ENCODE measurements at regions not wholly inside any gene's neighbourhood (a gene's known extent, or its start where the extent isn't known, plus 50 kb on each side); places are given as distances from the start of the nearest gene placed in this dataset.

DNA sequence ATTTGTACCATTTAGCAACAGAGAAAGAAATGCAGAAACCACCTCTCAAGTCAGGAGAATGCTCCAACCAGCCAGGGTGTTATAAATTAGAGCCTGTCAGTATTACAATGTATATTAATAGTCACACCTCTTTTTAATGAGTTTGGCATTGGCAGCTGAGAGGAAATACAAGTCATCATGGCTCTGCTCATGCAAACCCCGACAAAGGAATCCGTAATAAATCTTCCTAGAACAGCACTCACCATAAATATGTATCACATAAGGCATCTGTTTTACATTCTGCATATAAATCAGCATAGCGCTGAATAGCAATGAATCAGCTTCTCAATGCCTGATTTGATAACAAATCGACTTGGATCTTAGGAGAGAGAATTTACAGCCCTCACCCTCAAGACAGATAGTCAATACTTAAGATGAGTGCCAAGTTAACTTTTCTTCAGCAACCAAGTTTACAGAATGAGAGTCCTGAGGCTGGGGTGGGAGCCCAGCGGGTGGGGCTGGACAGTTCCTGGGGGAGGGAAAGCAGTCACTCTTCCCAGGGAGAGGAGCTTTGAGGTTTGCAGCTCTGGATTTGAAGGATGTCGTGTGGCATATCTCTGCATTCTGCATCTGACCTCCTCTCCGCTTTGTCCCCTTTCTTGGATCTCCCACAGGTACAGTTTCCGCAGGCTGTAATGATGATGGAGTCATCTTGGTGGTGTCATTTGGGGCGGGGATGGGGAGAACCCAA lies 1034.4 kb upstream of the NR2F2 start:
- no peak for FAIRE-seq

- no peak for FAIRE-seq
Observed at GRCh38 chr15:95296643-95297042, 1033.9 kb upstream of the NR2F2 start.

DNA sequence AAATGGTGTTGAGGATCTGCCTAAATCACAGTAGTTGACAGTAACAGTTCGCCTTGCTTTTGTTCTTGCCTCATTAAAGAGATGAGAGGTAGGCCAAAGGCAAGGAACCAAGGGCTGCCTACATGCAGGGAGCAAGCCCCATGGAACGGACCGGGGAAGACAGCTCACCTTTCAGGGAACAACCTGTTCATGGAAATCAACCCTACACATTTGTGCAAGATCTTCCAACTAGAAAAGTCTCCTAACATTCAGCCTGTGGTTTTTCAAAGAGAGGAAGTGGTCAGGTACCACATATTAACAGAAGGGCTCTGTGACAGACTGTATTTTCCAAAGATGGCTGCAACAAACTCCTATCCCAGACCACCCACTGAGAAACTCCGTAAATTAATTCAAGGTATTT lies 1031.8 kb upstream of the NR2F2 start:
- no peak for FAIRE-seq

DNA sequence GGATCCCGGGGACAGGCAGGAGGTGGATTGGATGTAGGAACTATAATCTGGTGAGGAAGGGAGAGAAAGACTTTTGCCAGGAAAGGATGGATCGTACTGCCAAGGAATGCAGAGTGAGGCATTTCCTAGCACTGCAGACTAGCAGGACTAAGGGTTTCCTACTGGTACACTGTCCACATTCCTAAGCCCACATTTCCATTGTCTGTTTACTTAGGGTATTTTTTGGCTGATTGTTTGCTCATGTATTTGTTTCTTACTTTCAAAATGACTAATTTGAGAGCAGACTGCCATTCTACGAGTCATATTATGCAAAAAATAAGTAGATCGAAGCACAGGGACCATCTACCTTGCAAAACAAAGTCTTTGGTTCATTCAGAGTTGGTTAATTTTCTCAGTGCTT lies 1029.5 kb upstream of the NR2F2 start:
- FAIRE-seq = no peak

DNA sequence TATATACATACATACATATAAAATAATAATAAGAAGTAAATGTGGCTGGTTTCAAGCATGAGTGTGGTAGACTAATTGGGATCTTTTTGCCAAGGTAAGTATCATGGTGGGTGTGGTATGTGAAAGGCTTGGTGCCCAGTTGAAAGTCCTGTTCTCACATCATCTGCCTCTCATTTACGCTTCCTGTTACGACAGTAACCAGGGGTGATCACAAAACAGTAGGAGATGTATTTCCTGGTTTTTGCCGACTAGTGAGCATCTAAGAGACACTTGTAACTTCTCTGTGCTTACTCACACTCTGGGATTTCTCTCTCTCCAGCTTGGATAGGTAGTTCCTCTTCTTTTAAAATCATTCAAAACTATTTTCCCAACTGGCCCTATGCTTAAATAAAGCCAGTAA lies 1028.3 kb upstream of the NR2F2 start:
- no peak for FAIRE-seq

DNA sequence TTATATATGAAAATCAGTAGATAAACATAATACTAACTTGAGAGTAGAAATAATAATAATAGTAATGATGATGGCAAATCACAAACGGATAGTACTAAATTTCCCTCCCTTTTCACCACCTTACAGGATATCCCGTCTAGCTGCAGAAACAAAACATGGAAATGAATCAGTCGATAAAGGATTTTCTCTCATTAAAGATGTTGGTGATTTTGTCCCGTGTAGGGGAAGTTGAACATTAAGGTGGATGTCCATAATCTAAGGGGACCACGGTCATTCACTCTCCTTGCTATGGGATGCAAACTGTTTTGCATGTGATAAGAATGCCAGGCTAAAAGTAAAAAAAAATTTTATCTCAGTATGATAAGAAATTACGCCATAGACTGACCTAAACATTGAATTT lies 1027.7 kb upstream of the NR2F2 start:
- FAIRE-seq = no peak

DNA sequence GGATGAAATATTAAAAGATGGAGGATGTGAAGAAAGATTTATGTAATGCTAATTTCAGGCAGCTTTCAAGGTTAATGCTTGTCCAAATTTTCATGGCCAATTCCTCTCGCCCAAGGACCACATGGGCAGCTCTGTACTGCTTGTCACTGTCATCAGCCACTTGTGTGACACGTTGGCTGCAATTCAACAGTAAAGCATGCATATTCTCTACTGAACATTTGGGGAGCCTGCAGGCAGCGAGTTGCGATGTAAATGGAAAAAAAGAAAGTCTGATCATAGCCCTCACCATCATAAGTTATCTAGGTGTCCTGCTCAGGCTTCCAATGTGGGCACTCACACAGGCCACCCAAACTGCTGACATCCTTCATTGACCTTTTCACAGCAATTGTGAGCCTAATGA lies 1026.8 kb upstream of the NR2F2 start:
- no peak for FAIRE-seq

DNA sequence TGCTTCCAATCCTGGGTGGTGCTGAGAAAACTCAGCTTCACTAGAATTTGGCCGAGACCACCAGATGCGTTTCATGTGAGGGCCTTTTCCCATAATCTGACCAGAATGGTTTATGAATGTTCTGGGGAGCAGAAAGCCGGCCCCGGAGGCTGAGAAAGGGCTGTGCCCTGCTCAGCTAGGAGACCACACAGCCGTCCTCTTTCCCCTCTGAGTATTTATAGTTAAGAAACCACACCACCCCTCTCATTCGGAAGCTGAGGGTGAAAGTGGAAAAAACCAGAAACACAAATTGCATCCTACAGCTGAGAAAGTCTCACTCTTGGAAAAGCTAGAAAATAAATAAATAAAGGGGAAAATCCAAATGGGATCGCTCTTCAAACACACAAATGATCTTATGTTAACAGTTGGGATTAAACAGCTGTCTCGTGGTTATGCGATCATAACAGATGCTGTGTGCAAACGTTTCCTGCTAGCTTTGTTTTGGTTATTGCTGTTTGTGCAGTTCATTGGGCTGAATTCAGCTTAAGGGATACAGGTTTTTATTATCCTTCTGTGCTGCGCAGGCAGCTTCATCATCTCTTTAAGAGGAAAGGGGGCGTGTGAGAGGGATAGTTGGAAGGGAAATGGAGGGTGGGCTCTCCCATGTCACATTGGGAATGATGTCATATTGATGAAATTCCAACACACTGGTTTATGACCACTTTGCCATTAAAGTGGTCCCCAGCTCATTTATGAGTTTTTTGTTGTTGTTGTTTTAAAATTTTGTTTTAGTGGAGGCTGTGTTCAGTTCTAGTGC lies 1026.2 kb upstream of the NR2F2 start:
- FAIRE-seq = no peak

DNA sequence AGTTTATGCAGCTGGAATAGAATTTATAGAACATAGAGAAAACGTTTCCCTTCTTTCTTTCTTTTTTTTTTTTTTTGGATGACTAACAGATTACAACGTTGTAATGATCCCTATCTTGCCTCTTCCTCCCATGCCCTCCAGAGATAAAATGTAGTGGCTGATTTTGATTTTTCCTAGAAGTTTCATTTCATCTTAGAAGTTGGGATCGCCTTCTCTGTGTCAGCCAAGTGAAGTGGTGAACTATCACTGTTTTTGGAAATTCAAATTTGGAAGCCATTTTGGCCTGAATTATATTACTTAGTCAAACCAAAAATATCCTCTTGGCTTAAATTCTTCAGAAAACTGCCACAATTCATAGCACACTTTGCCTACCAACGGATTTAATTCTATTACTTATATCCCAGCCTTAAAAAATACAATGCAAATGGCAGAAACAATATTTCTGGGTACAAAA lies 1025.5 kb upstream of the NR2F2 start:
- FAIRE-seq = no peak

DNA sequence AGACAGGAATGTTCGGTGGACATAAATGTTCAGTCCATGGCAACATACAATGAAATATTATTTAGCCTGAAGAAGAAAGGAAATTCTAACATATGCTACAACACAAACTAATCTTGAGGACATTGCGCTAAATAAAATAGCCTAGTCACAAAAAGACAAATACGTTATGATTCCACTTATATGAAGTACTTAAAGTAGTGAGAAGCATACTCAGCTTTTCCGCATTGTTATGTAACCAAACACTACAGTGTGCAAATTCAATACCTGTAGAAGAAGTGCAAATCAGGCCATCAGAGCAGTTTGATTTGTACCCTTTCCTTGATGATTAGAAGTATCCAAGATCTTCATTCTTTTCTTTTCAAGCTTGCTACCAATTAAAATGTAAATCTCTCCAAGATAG lies 1023.4 kb upstream of the NR2F2 start:
- FAIRE-seq = no peak

DNA sequence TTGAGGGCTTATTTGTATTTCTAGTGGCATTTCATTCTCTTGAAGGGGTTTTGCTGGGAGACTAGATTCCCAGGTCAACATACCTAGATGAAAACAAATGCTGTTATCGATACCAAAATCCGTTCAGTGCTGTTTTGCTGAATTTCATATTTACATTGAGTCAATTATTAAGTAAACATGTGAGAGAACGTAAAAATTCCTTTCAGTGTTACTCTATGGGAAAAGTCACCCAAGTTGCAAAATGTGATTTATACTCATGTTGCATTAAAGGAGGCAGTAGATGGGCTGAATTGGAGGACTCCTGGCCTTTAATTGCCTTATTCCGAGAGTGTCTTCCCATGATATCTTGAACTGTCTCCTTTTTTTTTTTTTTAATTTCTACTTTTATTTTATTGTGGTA lies 1011.3 kb upstream of the NR2F2 start:
- FAIRE-seq = no peak

GRCh38 chr15:95323796-95324195 lies 1006.7 kb upstream of the NR2F2 start:
- no peak for FAIRE-seq

DNA sequence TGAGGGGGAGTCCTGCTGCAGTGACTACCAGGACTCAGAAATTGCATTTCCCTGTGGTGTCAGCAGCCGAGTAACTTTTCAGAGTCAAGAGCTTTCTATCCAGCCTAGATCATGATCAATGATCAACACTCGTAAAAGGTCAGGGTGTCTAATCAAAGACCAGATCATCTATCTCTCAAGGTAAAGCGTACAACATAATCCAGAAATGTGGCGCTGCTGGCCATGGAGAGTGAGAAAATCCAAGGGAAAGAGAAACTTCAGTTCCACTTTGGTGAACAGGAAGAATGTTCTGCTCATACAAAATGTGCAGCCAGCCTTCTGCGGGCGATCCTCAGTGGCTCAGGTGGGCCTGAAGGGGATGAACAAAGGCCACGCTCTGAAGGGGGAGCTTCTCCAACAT lies 1005.8 kb upstream of the NR2F2 start:
- FAIRE-seq = no peak

GRCh38 chr15:95325763-95326404 lies 1004.6 kb upstream of the NR2F2 start:
- FAIRE-seq = no peak

- FAIRE-seq = no peak
Observed at GRCh38 chr15:95326431-95327182, 1003.9 kb upstream of the NR2F2 start.

DNA sequence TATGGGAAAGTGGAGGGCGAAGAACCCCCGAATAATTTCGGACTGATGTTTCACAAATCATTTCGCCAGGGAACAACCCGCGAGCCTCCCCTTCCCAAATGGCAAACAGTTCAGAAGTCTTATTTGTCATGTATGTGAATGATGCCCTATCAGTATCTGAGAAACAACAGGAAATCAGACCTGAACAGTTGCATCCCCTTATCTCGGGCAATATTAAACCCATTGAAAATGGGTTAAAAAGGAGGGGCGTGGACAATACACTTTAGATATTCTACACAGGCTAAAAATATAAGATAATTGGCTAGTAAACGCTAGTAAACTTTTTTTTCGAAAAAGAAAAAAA lies 1003.3 kb upstream of the NR2F2 start:
- no peak for FAIRE-seq

DNA sequence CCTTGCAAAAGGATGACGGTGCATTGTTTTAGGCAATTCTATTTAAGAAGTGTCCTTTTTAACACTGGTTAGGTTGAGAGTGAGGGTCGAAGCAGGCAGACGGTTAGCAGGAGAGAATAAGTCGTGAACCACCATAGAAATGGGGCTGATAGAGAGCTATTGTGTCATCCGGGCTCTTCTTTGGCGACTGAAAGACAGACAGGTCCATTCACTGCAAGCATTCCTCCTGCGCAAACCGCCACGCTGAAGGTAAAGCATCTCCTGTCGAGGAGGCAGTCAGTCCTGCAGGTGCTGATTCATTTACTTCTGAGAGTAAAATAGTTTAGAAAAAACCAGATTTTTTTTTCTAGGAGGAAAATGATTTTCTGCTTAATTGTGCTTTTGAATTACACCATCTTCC lies 1002.8 kb upstream of the NR2F2 start:
- FAIRE-seq = no peak

DNA sequence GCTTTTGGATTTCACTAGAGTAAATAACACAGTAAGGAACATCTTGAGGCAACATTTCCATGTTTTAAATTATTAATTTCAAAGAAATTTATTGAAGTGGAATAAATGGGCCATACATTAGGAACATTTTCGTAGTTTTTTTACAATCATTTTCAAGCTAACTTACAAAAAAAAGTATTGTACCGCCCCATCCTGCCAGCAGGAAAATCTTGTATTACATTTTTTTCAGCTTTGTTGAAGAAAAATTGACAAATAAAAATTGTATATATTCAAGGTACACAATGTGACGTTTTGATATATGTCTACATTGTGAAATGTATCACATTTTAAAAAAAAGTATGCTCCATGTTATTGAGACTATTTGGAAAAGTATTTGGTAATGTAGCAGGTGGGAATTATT lies 1001.9 kb upstream of the NR2F2 start:
- FAIRE-seq = no peak

GRCh38 chr15:95329362-95329761 lies 1001.1 kb upstream of the NR2F2 start:
- FAIRE-seq = no peak

DNA sequence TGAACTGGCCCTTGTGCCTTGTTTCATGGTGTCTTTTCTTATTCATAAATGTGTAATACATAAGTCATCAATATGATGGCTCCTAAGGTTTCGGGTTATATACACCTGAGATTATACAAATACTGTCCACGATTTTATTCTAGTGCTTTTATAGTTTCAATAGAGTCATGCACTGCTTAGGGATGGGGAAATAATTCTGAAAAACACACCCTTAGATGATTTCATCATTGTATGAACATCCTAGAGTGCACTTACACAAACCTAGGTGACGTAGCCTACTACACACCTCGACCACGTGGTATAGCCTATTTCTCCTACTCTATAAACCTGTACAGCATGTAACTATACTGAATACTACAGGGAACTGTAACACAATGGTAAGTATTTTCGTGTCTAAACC lies 988.8 kb upstream of the NR2F2 start:
- FAIRE-seq = no peak

DNA sequence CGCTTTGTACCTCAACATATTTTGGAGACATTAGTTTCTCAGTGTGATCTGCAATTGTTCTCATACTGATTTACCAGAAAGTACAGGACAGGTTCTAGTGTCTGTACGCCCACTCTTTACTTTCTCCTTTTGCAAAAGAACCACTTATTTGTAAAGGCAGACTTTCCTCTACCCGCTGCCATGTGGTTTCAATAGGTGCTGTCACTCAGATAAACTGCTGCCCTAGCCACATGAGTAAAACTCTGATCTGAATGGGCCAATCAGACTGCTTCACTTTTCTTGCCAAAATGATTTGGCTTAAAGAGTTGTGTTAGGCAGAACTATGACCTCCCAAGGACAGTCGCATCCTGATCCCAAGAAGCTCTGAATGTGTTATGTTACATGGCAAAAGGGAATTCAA lies 984.6 kb upstream of the NR2F2 start:
- FAIRE-seq = no peak

- no peak for FAIRE-seq
Observed at GRCh38 chr15:95346721-95347475, 983.6 kb upstream of the NR2F2 start.

DNA sequence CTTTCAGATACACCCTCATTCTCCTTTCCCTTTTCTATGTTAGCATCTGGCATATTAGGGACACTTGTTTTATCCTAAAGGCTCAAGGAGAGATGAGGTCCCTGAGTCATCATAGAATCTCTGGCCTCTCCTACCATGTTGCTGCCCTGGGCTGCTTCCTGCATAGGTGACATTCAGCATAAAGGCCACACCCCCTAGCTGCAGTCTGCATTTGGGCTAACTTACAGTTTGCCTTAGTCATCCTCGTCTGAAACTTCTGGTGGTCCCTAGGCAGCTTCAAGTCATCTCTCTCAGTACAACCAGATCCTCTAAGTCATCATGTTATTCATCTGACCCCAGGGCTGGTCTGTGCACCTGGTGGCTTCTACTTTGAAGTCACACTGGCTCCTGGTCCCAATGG lies 982.7 kb upstream of the NR2F2 start:
- FAIRE-seq = no peak

All from islet of Langerhans (tissue), 1 donor.